ENCODE measurements at regions not wholly inside any gene's neighbourhood (a gene's known extent, or its start where the extent isn't known, plus 50 kb on each side); places are given as distances from the start of the nearest gene placed in this dataset.

- TF ChIP-seq CTCF (conservative IDR thresholded peaks at IDR 0.05 in 1 of 2, IDR thresholded peaks at IDR 0.05 in 1 of 2; ENCODE audit: extremely low read depth in 1 of 2, insufficient read depth in 1 of 2, low read depth in 1 of 2, low read length in 2 of 2) (no peak), EZH2 (IDR thresholded peaks at IDR 0.05; ENCODE audit: borderline replicate concordance, low read length) (no peak)
Observed at GRCh38 chrX:25278341-25278740, 262.6 kb upstream of the ARX start.
